HG02610 (cell line): ENCODE measurements at regions not wholly inside any gene's neighbourhood (a gene's known extent, or its start where the extent isn't known, plus 50 kb on each side); places are given as distances from the start of the nearest gene placed in this dataset.

Experiments
- ATAC-seq: cut with Tn5 transposase; IDR thresholded peaks from one replicate; pipeline ENCODE4 v1.9.1; 2021; ENCODE audit warnings: mild to moderate bottlenecking, moderate library complexity; ENCODE audit not compliant: unreplicated experiment

- no peak for ATAC-seq
These were observed 490.8 kb downstream of the TLE4 start for GRCh38 chr9:80062567-80062966.

GRCh38 chr9:80061940-80062339 lies 490.2 kb downstream of the TLE4 start:
- ATAC-seq, result no peak

GRCh38 chr9:80061096-80061495 lies 489.3 kb downstream of the TLE4 start:
- no peak for ATAC-seq

GRCh38 chr9:80059979-80060378 lies 488.2 kb downstream of the TLE4 start:
- no peak for ATAC-seq

GRCh38 chr9:80059191-80059590 lies 487.4 kb downstream of the TLE4 start:
- ATAC-seq, result no peak

GRCh38 chr9:80052830-80053229 lies 481.1 kb downstream of the TLE4 start:
- no peak for ATAC-seq

GRCh38 chr9:80049096-80049782 lies 477.5 kb downstream of the TLE4 start:
- ATAC-seq, result no peak

- no peak for ATAC-seq
These were observed 474.7 kb downstream of the TLE4 start for GRCh38 chr9:80046481-80046880.

GRCh38 chr9:80041821-80042220 lies 470.1 kb downstream of the TLE4 start:
- no peak for ATAC-seq

- ATAC-seq, result no peak
These were observed 468.7 kb downstream of the TLE4 start for GRCh38 chr9:80040457-80040856.

- no peak for ATAC-seq
These were observed 459.0 kb downstream of the TLE4 start for GRCh38 chr9:80030801-80031200.

- ATAC-seq, result no peak
These were observed 456.7 kb downstream of the TLE4 start for GRCh38 chr9:80028501-80028900.

GRCh38 chr9:80025796-80026520 lies 454.2 kb downstream of the TLE4 start:
- no peak for ATAC-seq

GRCh38 chr9:80025131-80025530 lies 453.4 kb downstream of the TLE4 start:
- no peak for ATAC-seq

GRCh38 chr9:80020530-80020929 lies 448.8 kb downstream of the TLE4 start:
- peak; percentile 73 for ATAC-seq

- ATAC-seq, result no peak
These were observed 448.3 kb downstream of the TLE4 start for GRCh38 chr9:80020056-80020455.

- ATAC-seq, result no peak
These were observed 442.1 kb downstream of the TLE4 start for GRCh38 chr9:80013891-80014290.

GRCh38 chr9:80012557-80013330 lies 441.0 kb downstream of the TLE4 start:
- ATAC-seq, result no peak

GRCh38 chr9:80009204-80009603 lies 437.4 kb downstream of the TLE4 start:
- no peak for ATAC-seq

- no peak for ATAC-seq
These were observed 432.9 kb downstream of the TLE4 start for GRCh38 chr9:80004714-80005113.

GRCh38 chr9:79990536-79990935 lies 418.8 kb downstream of the TLE4 start:
- no peak for ATAC-seq

- no peak for ATAC-seq
These were observed 417.3 kb downstream of the TLE4 start for GRCh38 chr9:79989079-79989478.
